ENCODE measurements at regions not wholly inside any gene's neighbourhood (a gene's known extent, or its start where the extent isn't known, plus 50 kb on each side); places are given as distances from the start of the nearest gene placed in this dataset.

GRCh38 chr2:18828296-18828695, 238.9 kb upstream of the NT5C1B start:
- DNase-seq (no peak), ATAC-seq (ENCODE audit: low read depth) (no peak)
- Histone ChIP-seq H3K4me3 (ENCODE audit: insufficient read depth, low read depth, low read length) (no peak overlapping the region), H2BK20ac (ENCODE audit: low read depth, low read length) (no peak overlapping the region), H3K9me3 (ENCODE audit: control insufficient read depth, insufficient read depth, low read length) (no peaks in the 10 kb centered on the region), H4K5ac (ENCODE audit: low read depth, low read length) (no peak overlapping the region), H4K91ac (ENCODE audit: insufficient read depth, low read depth, low read length) (no peak overlapping the region), H3K27me3 (ENCODE audit: control insufficient read depth, insufficient read depth, low read length) (no peaks in the 10 kb centered on the region), H3K4me2 (ENCODE audit: low read depth, low read length) (no peak overlapping the region), H3K27ac (ENCODE audit: insufficient read depth, low read length) (no peak overlapping the region), H3K14ac (replicated peaks; ENCODE audit: low read depth, low read length) (no peak overlapping the region), H2BK15ac (ENCODE audit: low read depth, low read length) (no peak overlapping the region; the same call in 2 of the 3 replicates), H3K23ac (ENCODE audit: low read depth, low read length) (no peak overlapping the region), H2AK5ac (ENCODE audit: low read depth, low read length) (no peak overlapping the region; the same call in 1 of the 2 replicates), H2BK120ac (ENCODE audit: low read depth, low read length) (no peak overlapping the region), H3K4me1 (ENCODE audit: control insufficient read depth, insufficient read depth, low read length) (peaks cover 2% of the 10 kb centered on the region; the same call in 1 of the 2 replicates), H2AFZ (replicated peaks; ENCODE audit: low read length, poor library complexity) (no peak overlapping the region), H3K36me3 (ENCODE audit: control insufficient read depth, insufficient read depth, low read length) (no peaks in the 10 kb centered on the region), H2AK9ac (replicated peaks; ENCODE audit: low read depth, low read length, poor library complexity) (no peak overlapping the region), H3K9ac (ENCODE audit: low read depth, low read length) (no peak overlapping the region), H3K18ac (ENCODE audit: low read depth, low read length) (no peak overlapping the region), H2BK5ac (ENCODE audit: low read depth, low read length, poor library complexity, severe bottlenecking) (no peak overlapping the region), H3K79me1 (ENCODE audit: low read depth in 1 of 2, low read length in 2 of 2) (no peaks in the 10 kb centered on the region), H3K9me1 (ENCODE audit: insufficient read depth, low read length) (peaks cover 4% of the 10 kb centered on the region; the same call in 1 of the 2 replicates), H3K4ac (ENCODE audit: low read depth, low read length) (peak overlapping the region; percentile 18; the same call in 1 of the 2 replicates), H3K56ac (ENCODE audit: extremely low read depth, insufficient read depth, low read length) (no peak overlapping the region), H4K8ac (ENCODE audit: low read depth in 2 of 2, low read length in 2 of 2) (no peak overlapping the region), H4K20me1 (ENCODE audit: insufficient read depth, low read length) (no peaks in the 10 kb centered on the region)
- no TSS peak for BruUV-seq (replicated peaks)
- in situ Hi-C loops (cut with MboI; ENCODE audit: low sequenced_read_pairs) (no loop called here), dilution Hi-C loops (cut with HindIII; ENCODE audit: low sequenced_read_pairs, unreplicated experiment) (no loop called here), intact Hi-C loops (cut with micrococcal nuclease) (no loop called here)
- WGBS, 2 experiments (ENCODE audit: extremely low coverage in 2 of 2, insufficient read length in 1 of 2), result no CpG with 5 or more reads among the region's 3 CpGs
- ChIA-PET CTCF (no interaction called here), POLR2A (ENCODE audit: unreplicated experiment) (no interaction called here)
- TF ChIP-seq CEBPB (IDR thresholded peaks at IDR 0.05; ENCODE audit: low read depth, low read length), result no peak
- TF ChIP-seq MAFK (IDR thresholded peaks at IDR 0.05; ENCODE audit: low read depth, low read length), result no peak
- TF ChIP-seq BHLHE40 (IDR thresholded peaks at IDR 0.05; ENCODE audit: low read depth, low read length), result no peak
- TF ChIP-seq MAZ (IDR thresholded peaks at IDR 0.05; ENCODE audit: borderline replicate concordance, low read depth, low read length), result no peak
- TF ChIP-seq RFX5 (IDR thresholded peaks at IDR 0.05; ENCODE audit: low read depth, low read length), result no peak
- TF ChIP-seq ELK1 (IDR thresholded peaks at IDR 0.05; ENCODE audit: borderline replicate concordance, low read depth, low read length), result no peak
- TF ChIP-seq FOS (IDR thresholded peaks at IDR 0.05; ENCODE audit: low read depth, low read length), result no peak
- no peak for TF ChIP-seq CTCF (conservative IDR thresholded peaks at IDR 0.05; ENCODE audit: low read depth, low read length)

Data from IMR-90 (cell line).